ENCODE measurements at regions not wholly inside any gene's neighbourhood (a gene's known extent, or its start where the extent isn't known, plus 50 kb on each side); places are given as distances from the start of the nearest gene placed in this dataset.
"Not testable (repeated sequence)": the region's sequence is repeated elsewhere in the genome, so short reads cannot be mapped to it uniquely, and the experiment has no call there.

- peak; percentile 14 to 29 for DNase-seq (ENCODE audit: low read depth in 2 of 2)
These were observed 52.2 kb upstream of the MKI67 start for GRCh38 chr10:128178302-128178958.

- peak in 1 of 2 donors; percentile 9 for DNase-seq (ENCODE audit: low read depth in 2 of 2)
These were observed 54.6 kb upstream of the MKI67 start for GRCh38 chr10:128180843-128181242.

- DNase-seq (ENCODE audit: low read depth in 2 of 2) = no peak
These were observed 59.4 kb upstream of the MKI67 start for GRCh38 chr10:128185627-128186026.

- DNase-seq (ENCODE audit: low read depth in 2 of 2) = no peak
These were observed 61.0 kb upstream of the MKI67 start for GRCh38 chr10:128186959-128187787.

- no peak for DNase-seq (ENCODE audit: low read depth in 2 of 2)
These were observed 61.6 kb upstream of the MKI67 start for GRCh38 chr10:128187788-128188185.

- no peak for DNase-seq (ENCODE audit: low read depth in 2 of 2)
These were observed 63.0 kb upstream of the MKI67 start for GRCh38 chr10:128189176-128189575.

- no peak for DNase-seq (ENCODE audit: low read depth in 2 of 2)
These were observed 65.6 kb upstream of the MKI67 start for GRCh38 chr10:128191847-128192246.

- not testable (repeated sequence) for DNase-seq (ENCODE audit: low read depth in 2 of 2)
These were observed 75.6 kb upstream of the MKI67 start for GRCh38 chr10:128201826-128202225.

GRCh38 chr10:128203028-128203427 is 76.8 kb upstream of the MKI67 start:
- DNase-seq (ENCODE audit: low read depth in 2 of 2) = no peak

- DNase-seq (ENCODE audit: low read depth in 2 of 2) = not testable (repeated sequence)
These were observed 79.4 kb upstream of the MKI67 start for GRCh38 chr10:128205591-128205990.

- no peak for DNase-seq (ENCODE audit: low read depth in 2 of 2)
These were observed 80.5 kb upstream of the MKI67 start for GRCh38 chr10:128206676-128207075.

- DNase-seq (ENCODE audit: low read depth in 2 of 2) = no peak
These were observed 83.6 kb upstream of the MKI67 start for GRCh38 chr10:128209862-128210214.

GRCh38 chr10:128210215-128211063 is 84.2 kb upstream of the MKI67 start:
- DNase-seq (ENCODE audit: low read depth in 2 of 2) = peak; percentile 61 to 66

GRCh38 chr10:128211064-128211504 is 84.9 kb upstream of the MKI67 start:
- no peak for DNase-seq (ENCODE audit: low read depth in 2 of 2)

GRCh38 chr10:128211953-128212727 is 85.9 kb upstream of the MKI67 start:
- DNase-seq (ENCODE audit: low read depth in 2 of 2) = peak; percentile 55 to 64

GRCh38 chr10:128213156-128213555 is 86.9 kb upstream of the MKI67 start:
- no peak for DNase-seq (ENCODE audit: low read depth in 2 of 2)

- no peak for DNase-seq (ENCODE audit: low read depth in 2 of 2)
These were observed 89.5 kb upstream of the MKI67 start for GRCh38 chr10:128215733-128216132.

- DNase-seq (ENCODE audit: low read depth in 2 of 2) = no peak
These were observed 90.9 kb upstream of the MKI67 start for GRCh38 chr10:128217136-128217535.

- DNase-seq (ENCODE audit: low read depth in 2 of 2) = no peak
These were observed 91.9 kb upstream of the MKI67 start for GRCh38 chr10:128218161-128218560.

- DNase-seq (ENCODE audit: low read depth in 2 of 2) = no peak
These were observed 93.1 kb upstream of the MKI67 start for GRCh38 chr10:128219295-128219694.

GRCh38 chr10:128220021-128220420 is 93.8 kb upstream of the MKI67 start:
- no peak for DNase-seq (ENCODE audit: low read depth in 2 of 2)

Measured in stimulated activated CD8-positive, alpha-beta memory T cell treated with anti-CD3 and anti-CD28 coated beads, Interleukin-7, amount 100 ng/mL, for 1 hour (primary cell).